GM12878 (cell line): ENCODE measurements at regions not wholly inside any gene's neighbourhood (a gene's known extent, or its start where the extent isn't known, plus 50 kb on each side); places are given as distances from the start of the nearest gene placed in this dataset.

Experiments
- CTCF ChIP-seq, 3 experiments: IDR thresholded peaks in 2 of 3; conservative IDR thresholded peaks in 1 of 3; 2 replicates each; pipeline ENCODE4 v1.5.1; 2011; ENCODE audit warnings: low read depth in 3 of 3, low read length in 3 of 3, mild to moderate bottlenecking in 3 of 3, control low read depth in 2 of 3, moderate library complexity in 2 of 3, inconsistent platforms in 1 of 3, mixed read lengths in 1 of 3; ENCODE audit not compliant: control insufficient read depth in 2 of 3, insufficient read depth in 1 of 3; ENCODE audit errors: extremely low read depth in 1 of 3
- DPF2 ChIP-seq: fragments of 450-650 bp; IDR thresholded peaks from 2 replicates; pipeline ENCODE4 v1.6.1; 2017; ENCODE audit warnings: mild to moderate bottlenecking
- EZH2 ChIP-seq: IDR thresholded peaks from 2 replicates; pipeline ENCODE4 v1.6.1; 2012; ENCODE audit warnings: low read depth, mild to moderate bottlenecking, control low read depth, inconsistent platforms, low read length, borderline replicate concordance; ENCODE audit not compliant: control insufficient read depth
- JUNB ChIP-seq: IDR thresholded peaks from 2 replicates; pipeline ENCODE4 v1.6.1; 2016; ENCODE audit warnings: antibody characterized with exemption, mild to moderate bottlenecking
- RELB ChIP-seq: fragments of 450-650 bp; IDR thresholded peaks from 2 replicates; pipeline ENCODE4 v1.6.1; 2017; ENCODE audit warnings: low read depth, mild to moderate bottlenecking, moderate library complexity
- SP1 ChIP-seq: IDR thresholded peaks from one replicate; pipeline ENCODE4 v1.6.1; 2011; ENCODE audit warnings: low read depth, low read length

- TF ChIP-seq EZH2 (no peak), DPF2 (no peak), SP1 (no peak), CTCF (IDR thresholded peaks at IDR 0.05 in 2 of 3, conservative IDR thresholded peaks at IDR 0.05 in 1 of 3; ENCODE audit: control insufficient read depth in 2 of 3, extremely low read depth in 1 of 3, insufficient read depth in 1 of 3, low read depth in 3 of 3, low read length in 3 of 3) (no peak), JUNB (no peak), RELB (no peak)
These were observed 212.0 kb upstream of the SALL3 start for GRCh38 chr18:78767648-78768071.
